Activated CD4-positive, alpha-beta T cell treated with anti-CD3 and anti-CD28 coated beads, Interleukin-2, amount 50 U/mL, for 1 hour (primary cell): ENCODE measurements at regions not wholly inside any gene's neighbourhood (a gene's known extent, or its start where the extent isn't known, plus 50 kb on each side); places are given as distances from the start of the nearest gene placed in this dataset.
"Not testable (repeated sequence)": the region's sequence is repeated elsewhere in the genome, so short reads cannot be mapped to it uniquely, and the experiment has no call there.

Source experiments
- DNase-seq: peaks from one replicate; pipeline ENCODE4 v3.0.0-alpha.2; 2020

GRCh38 chr6:27720607-27721580, 191.3 kb downstream of the OR2B2 start:
- no peak for DNase-seq

GRCh38 chr6:27719039-27719438, 193.2 kb downstream of the OR2B2 start:
- DNase-seq, result not testable (repeated sequence)

GRCh38 chr6:27706431-27706830, 205.8 kb downstream of the OR2B2 start:
- no peak for DNase-seq

GRCh38 chr6:27700337-27700736, 211.9 kb downstream of the OR2B2 start:
- DNase-seq, result no peak

GRCh38 chr6:27694547-27694874, 217.7 kb downstream of the OR2B2 start:
- no peak for DNase-seq

- DNase-seq, result peak; percentile 15
Observed at GRCh38 chr6:27693766-27694546, 218.2 kb downstream of the OR2B2 start.

GRCh38 chr6:27692133-27692532, 219.2 kb upstream of the ZNF184 start:
- DNase-seq, result not testable (repeated sequence)

GRCh38 chr6:27688014-27688586, 215.2 kb upstream of the ZNF184 start:
- DNase-seq, result peak; percentile 83

GRCh38 chr6:27687154-27688013, 214.5 kb upstream of the ZNF184 start:
- peak; percentile 70 for DNase-seq

- no peak for DNase-seq
Observed at GRCh38 chr6:27685279-27685678, 212.4 kb upstream of the ZNF184 start.

- DNase-seq, result peak; percentile 49
Observed at GRCh38 chr6:27684264-27685211, 211.6 kb upstream of the ZNF184 start.

GRCh38 chr6:27679964-27680694, 207.2 kb upstream of the ZNF184 start:
- no peak for DNase-seq

- no peak for DNase-seq
Observed at GRCh38 chr6:27679308-27679963, 206.5 kb upstream of the ZNF184 start.

- DNase-seq, result no peak
Observed at GRCh38 chr6:27678469-27678868, 205.6 kb upstream of the ZNF184 start.

- no peak for DNase-seq
Observed at GRCh38 chr6:27674882-27675281, 202.0 kb upstream of the ZNF184 start.

- no peak for DNase-seq
Observed at GRCh38 chr6:27672113-27672799, 199.4 kb upstream of the ZNF184 start.

GRCh38 chr6:27669624-27670301, 196.9 kb upstream of the ZNF184 start:
- DNase-seq, result no peak

- no peak for DNase-seq
Observed at GRCh38 chr6:27669295-27669623, 196.4 kb upstream of the ZNF184 start.
